Medulla oblongata (tissue), 1 donor: ENCODE measurements at regions not wholly inside any gene's neighbourhood (a gene's known extent, or its start where the extent isn't known, plus 50 kb on each side); places are given as distances from the start of the nearest gene placed in this dataset.

Source experiments
- DNase-seq: peaks from one replicate; pipeline ENCODE4 v3.0.0-alpha.2; 2015; ENCODE audit errors: extremely low spot score

- peak; percentile 60 for DNase-seq
Observed at GRCh38 chr12:40616383-40616915, 75.8 kb upstream of the CNTN1 start.

DNA sequence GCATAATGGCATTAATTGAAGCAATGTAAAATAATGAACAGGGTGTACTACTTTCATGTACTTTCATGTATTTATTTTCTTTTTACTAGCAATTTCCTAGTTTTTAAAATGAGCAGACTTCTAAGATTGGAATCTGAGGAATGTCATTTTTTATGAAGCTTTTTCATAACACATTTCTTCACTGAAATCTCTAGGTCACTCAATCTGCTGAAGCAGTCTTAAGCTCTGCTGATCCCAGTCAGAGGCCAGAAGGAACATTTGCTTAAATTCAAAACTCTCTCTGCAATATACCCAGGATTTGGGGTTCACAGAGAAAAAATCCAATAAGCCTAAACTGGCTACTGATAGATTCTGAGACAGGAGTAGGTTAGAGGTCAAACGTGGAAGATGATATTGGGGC, 73.6 kb upstream of the CNTN1 start:
- no peak for DNase-seq

DNA sequence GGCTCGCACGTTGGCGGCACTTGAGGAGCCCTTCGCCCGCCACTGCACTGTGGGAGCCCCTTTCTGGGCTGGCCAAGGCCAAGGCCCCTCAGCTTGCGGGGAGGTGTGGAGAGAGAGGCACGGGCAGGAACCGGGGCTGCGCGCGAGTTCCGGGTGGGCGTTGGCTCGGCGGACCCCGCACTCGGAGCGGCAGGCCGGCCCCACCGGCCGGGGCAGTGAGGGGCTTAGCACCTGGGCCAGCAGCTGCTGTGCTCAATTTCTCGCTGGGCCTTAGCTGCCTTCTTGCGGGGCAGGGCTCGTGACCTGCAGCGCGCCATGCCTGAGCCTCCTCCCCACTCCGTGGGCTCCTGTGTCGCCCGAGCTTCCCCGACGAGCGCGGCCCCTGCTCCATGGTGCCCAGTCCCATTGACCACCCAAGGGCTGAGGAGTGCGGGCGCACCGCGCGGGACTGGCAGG, 71.6 kb upstream of the CNTN1 start:
- no peak for DNase-seq

DNA sequence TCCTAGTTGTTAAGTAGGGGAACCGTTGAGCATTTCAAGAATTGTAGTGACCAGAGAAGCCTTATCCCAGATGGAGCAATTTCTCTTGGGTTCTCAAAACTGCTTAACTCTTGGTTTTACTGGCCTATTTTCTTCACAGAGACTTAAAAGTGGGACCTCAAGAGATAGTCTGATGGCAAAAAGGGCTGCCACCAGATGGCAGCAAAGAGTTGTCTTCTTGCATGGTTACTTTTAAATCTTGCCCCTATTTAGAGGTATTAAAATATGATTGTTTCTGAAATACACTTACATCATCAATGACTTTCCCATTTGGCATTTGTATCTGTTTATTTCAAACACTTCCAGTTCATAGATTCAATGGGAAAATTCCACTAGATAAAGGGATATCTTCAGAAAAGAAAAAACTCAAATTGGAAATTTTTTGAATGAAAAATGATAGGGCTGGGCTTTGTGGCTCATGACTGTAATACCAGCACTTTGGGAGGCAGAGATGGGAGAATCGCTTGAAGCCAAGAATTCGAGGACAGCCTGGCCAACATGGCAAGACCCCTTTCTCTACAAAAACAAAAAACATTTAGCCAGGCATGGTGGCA, 69.9 kb upstream of the CNTN1 start:
- peak; percentile 81 for DNase-seq

DNA sequence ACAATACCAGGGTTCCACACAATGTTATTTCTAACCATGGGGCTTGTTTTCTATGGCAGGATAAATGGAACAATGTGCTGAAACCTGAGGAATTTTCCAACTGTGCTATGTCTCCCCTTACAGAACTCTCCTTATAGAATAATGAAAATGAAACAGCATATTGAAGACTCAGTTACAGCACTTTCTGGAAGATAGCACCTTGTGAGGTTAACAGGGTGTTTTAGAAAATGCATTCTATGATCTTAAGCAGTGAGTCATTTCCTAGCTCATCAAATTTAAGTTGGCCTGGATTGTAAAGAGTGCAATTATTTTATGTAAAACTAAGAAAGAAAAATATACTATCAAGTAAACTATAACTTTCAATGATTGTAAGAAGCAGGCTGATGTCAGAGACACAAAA, 60.1 kb upstream of the CNTN1 start:
- no peak for DNase-seq

DNA sequence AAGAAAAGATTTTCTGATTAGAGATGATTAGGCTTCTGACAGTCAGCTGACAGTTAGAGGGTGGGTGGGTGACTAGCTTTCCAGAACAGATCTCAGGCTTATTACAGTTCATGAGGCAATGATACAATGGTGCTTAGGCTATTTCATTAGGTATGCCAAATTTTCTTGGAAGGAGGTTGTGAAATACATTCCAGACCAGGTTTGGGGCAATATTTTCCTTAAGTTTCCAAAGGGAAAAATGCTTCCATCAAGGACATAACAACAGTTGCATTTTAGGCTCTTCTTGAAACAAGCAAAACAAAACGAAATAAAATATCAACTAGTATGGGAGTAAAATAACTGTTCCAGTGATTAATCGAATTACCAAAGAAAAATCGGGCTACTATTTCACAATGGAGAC, 59.3 kb upstream of the CNTN1 start:
- no peak for DNase-seq

DNA sequence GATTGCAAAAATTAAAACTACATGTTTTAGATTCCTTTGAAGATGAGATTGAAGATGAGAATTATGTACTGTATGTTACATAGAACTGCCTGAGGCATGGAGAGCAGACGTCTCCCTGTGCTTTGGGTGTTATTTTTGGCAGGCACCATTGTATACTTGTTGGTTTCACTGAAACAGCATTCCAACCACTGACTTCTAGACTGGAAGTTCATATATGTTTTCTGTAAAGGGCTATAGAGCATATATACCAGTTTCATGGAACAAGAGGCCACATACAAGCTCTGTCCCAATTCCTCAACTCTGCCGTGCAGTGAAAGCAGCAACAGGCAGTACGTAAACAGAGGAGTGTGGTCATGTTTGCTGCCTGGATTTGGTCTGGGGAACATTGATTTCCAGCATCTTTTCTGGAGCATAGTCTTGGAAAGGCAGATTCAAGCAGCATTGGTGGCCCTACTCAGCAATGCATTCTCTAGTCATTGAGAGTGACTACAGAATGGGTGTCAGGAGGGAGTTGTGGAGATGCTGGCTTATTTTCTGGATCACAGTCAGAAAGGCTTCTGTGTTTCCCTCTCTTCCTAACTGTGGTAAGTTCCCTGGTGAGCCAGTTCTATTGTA, 57.6 kb upstream of the CNTN1 start:
- DNase-seq, result no peak

DNA sequence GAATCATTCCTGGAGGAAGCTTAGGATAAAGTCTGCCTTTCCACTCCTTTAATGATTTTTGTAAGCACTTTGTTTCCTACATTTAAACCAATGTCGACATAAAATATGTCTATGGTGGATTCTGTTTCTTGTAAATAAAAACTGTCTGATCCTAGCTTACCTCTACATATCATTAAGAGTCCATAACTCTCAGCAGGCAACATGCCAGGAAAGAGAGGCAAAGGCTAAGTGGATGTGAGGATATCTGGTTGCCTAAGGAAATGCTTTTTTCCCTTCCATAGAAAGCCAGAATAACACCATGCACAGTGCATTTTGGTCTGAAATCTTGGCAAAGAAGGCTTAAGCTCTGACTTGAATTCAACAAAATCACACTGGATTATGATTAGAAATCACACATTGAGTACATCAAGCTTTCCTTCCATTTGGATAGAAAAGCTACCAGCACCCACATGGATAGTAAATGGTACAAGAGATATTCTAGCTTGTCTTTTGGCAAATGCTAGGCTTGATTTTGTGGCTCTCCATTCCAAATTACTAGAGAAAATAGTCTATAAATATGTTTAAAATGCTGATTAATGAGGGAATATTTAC, 57.0 kb upstream of the CNTN1 start:
- peak; percentile 19 for DNase-seq
